ENCODE measurements at regions not wholly inside any gene's neighbourhood (a gene's known extent, or its start where the extent isn't known, plus 50 kb on each side); places are given as distances from the start of the nearest gene placed in this dataset.

GRCh38 chr18:10361660-10362059 is 92.8 kb upstream of the APCDD1 start:
- TF ChIP-seq CTCF (IDR thresholded peaks at IDR 0.05): no peak
- intact Hi-C loops (cut with DNase I, micrococcal nuclease): no loop called here
- Histone ChIP-seq H3K36me3 (ENCODE audit: low read depth) (no peaks in the 10 kb centered on the region), H3K4me1 (ENCODE audit: low read depth) (no peaks in the 10 kb centered on the region), H3K4me3 (no peak overlapping the region), H3K9me3 (no peaks in the 10 kb centered on the region)
- no peak for ATAC-seq
- DNase-seq: no peak

GRCh38 chr18:10365021-10365500 is 89.4 kb upstream of the APCDD1 start:
- H3K4me1 ChIP-seq (ENCODE audit: low read depth): no peaks in the 10 kb centered on the region
- no peak overlapping the region for H3K4me3 ChIP-seq
- H3K36me3 ChIP-seq (ENCODE audit: low read depth): no peaks in the 10 kb centered on the region
- intact Hi-C loops (cut with DNase I, micrococcal nuclease): no loop called here
- no peak for DNase-seq
- no peaks in the 10 kb centered on the region for H3K9me3 ChIP-seq
- TF ChIP-seq CTCF (IDR thresholded peaks at IDR 0.05): no peak
- ATAC-seq: no peak

GRCh38 chr18:10365901-10366300 is 88.5 kb upstream of the APCDD1 start:
- Histone ChIP-seq H3K9me3 (no peaks in the 10 kb centered on the region), H3K4me3 (no peak overlapping the region), H3K4me1 (ENCODE audit: low read depth) (no peaks in the 10 kb centered on the region), H3K36me3 (ENCODE audit: low read depth) (no peaks in the 10 kb centered on the region)
- ATAC-seq (no peak), DNase-seq (no peak)
- intact Hi-C loops (cut with DNase I, micrococcal nuclease): no loop called here
- no peak for TF ChIP-seq CTCF (IDR thresholded peaks at IDR 0.05)

- no peaks in the 10 kb centered on the region for H3K4me1 ChIP-seq (ENCODE audit: low read depth)
- intact Hi-C loops (cut with DNase I, micrococcal nuclease): no loop called here
- DNase-seq: no peak
- H3K4me3 ChIP-seq: no peak overlapping the region
- ATAC-seq: no peak
- no peaks in the 10 kb centered on the region for H3K36me3 ChIP-seq (ENCODE audit: low read depth)
- no peak for TF ChIP-seq CTCF (IDR thresholded peaks at IDR 0.05)
- no peaks in the 10 kb centered on the region for H3K9me3 ChIP-seq
Measured at GRCh38 chr18:10367836-10368235, 86.6 kb upstream of the APCDD1 start.

- ATAC-seq (no peak), DNase-seq (no peak)
- intact Hi-C loops (cut with DNase I, micrococcal nuclease): no loop called here
- H3K4me3 ChIP-seq: no peak overlapping the region
- H3K36me3 ChIP-seq (ENCODE audit: low read depth): no peaks in the 10 kb centered on the region
- no peaks in the 10 kb centered on the region for H3K9me3 ChIP-seq
- H3K4me1 ChIP-seq (ENCODE audit: low read depth): no peaks in the 10 kb centered on the region
- no peak for TF ChIP-seq CTCF (IDR thresholded peaks at IDR 0.05)
Measured at GRCh38 chr18:10368456-10369453, 85.7 kb upstream of the APCDD1 start.
